ENCODE measurements at regions not wholly inside any gene's neighbourhood (a gene's known extent, or its start where the extent isn't known, plus 50 kb on each side); places are given as distances from the start of the nearest gene placed in this dataset.

DNA sequence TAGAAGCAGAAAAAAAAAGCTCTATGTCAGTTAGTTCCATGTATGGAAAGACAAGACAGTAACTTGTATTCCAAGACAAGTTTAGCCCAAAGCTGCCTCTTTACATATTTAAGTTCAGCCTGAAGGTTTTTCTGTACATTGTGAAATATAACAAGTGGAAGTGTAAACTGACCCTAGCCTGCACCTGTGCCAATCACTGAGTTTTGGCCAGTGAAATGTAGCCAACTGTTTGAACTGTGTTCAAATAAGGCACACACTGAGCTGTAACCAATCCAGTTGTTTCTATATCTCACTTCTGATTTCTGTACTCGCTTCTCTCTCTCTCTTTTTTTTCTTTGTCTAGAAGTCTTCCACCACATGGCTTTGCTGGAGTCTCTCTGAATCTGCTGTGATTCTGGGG is 1227.1 kb downstream of the NCAM2 start:
- TF ChIP-seq CTCF (IDR thresholded peaks at IDR 0.05; ENCODE audit: insufficient read depth, low read length, poor library complexity, severe bottlenecking), result no peak
- TF ChIP-seq EZH2phosphoT487 (conservative IDR thresholded peaks at IDR 0.05; ENCODE audit: low read length), result no peak
